Natural killer cell treated with Interleukin-12 subunit alpha and Interleukin-12 subunit beta and Interleukin-15 and Interleukin-18, amount 100 ng/mL, for 72 hours (primary cell): ENCODE measurements at regions not wholly inside any gene's neighbourhood (a gene's known extent, or its start where the extent isn't known, plus 50 kb on each side); places are given as distances from the start of the nearest gene placed in this dataset.
"Not testable (repeated sequence)": the region's sequence is repeated elsewhere in the genome, so short reads cannot be mapped to it uniquely, and the experiment has no call there.

Experiments
- ATAC-seq, 2 donors: fragments of 150-1000 bp; cut with Tn5 transposase in 1 of 2; sonication (Bioruptor Pico), chemical (Tn5 transposase) in 1 of 2; 2 replicates each; pipeline ENCODE4 v1.10.0; 2021
- DNase-seq: peaks from one replicate; pipeline ENCODE4 v3.0.0; 2022; ENCODE audit warnings: low spot score
- H3K27ac Mint-ChIP-seq, 2 donors: 1 replicate in 1 of 2; 2 replicates in 1 of 2; pipeline ENCODE4 v1.8.0; 2022; ENCODE audit warnings: mixed read lengths in 2 of 2, mild to moderate bottlenecking in 1 of 2, moderate library complexity in 1 of 2
- H3K27me3 Mint-ChIP-seq, 2 donors: 1 replicate in 1 of 2; 2 replicates in 1 of 2; pipeline ENCODE4 v1.8.0; 2022; ENCODE audit warnings: mixed read lengths in 2 of 2
- H3K36me3 Mint-ChIP-seq: one replicate; pipeline ENCODE4 v1.8.0; 2022; ENCODE audit warnings: mixed read lengths
- H3K4me1 Mint-ChIP-seq, 2 donors: 1 replicate in 1 of 2; 2 replicates in 1 of 2; pipeline ENCODE4 v1.8.0; 2022; ENCODE audit warnings: low read depth in 2 of 2, mixed read lengths in 2 of 2, mild to moderate bottlenecking in 1 of 2
- H3K4me3 Mint-ChIP-seq: one replicate; pipeline ENCODE4 v1.8.0; 2022; ENCODE audit warnings: mixed read lengths
- H3K9me3 Mint-ChIP-seq: 2 replicates; pipeline ENCODE4 v1.8.0; 2022; ENCODE audit warnings: mixed read lengths

DNA sequence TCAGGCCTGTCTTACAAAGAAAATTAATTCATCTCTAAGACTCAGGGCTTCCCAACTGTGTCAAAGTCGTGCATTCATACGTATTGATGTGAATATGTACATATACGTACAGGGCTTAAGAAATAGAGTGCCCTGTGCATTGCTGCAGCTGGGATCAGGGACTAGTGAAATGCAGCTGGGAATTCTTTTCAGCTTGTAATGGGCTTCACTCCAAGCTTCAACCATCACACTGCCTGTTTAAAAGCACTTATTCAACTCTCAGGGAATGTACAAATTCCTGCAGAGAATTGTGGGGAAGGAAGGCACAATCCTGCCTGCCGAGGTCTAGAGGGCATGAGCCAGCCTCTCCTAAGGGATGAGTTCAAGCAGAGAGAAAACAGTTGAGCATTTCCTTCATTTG, 59.6 kb upstream of the MAN2A1 start:
- H3K27ac Mint-ChIP-seq = no peak overlapping the region
- peaks cover 9 to 18% of the 10 kb centered on the region in 2 donors for H3K27me3 Mint-ChIP-seq
- no peak overlapping the region for H3K4me3 Mint-ChIP-seq
- H3K36me3 Mint-ChIP-seq = peaks cover 5% of the 10 kb centered on the region
- H3K4me1 Mint-ChIP-seq = no peaks in the 10 kb centered on the region
- DNase-seq (no peak), ATAC-seq (no peak)
- H3K9me3 Mint-ChIP-seq = peaks cover 5% of the 10 kb centered on the region

DNA sequence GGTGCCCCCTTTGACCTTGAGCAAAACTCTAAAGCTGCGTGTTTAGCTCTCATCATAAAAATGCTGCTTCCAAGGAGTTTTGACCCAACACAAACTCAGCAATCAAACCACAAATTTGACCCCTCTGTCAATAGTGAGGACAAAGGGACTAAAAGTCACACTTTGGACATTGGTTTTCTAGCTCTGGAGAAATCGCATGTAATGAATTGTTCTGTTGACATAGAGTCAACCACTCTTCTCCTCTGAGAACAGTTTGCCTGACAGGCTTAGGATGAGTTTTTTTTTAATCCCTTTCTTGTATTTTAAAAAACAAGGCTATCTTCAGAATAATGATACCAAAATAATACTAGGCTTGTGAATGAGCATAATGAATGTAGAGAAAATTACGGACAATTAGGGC, 61.1 kb upstream of the MAN2A1 start:
- Mint-ChIP-seq H3K36me3 (peaks cover 5% of the 10 kb centered on the region), H3K9me3 (no peaks in the 10 kb centered on the region), H3K27me3 (peaks cover 11 to 16% of the 10 kb centered on the region in 2 donors), H3K4me1 (no peaks in the 10 kb centered on the region), H3K4me3 (no peak overlapping the region), H3K27ac (no peak overlapping the region)
- DNase-seq (no peak), ATAC-seq (no peak)

DNA sequence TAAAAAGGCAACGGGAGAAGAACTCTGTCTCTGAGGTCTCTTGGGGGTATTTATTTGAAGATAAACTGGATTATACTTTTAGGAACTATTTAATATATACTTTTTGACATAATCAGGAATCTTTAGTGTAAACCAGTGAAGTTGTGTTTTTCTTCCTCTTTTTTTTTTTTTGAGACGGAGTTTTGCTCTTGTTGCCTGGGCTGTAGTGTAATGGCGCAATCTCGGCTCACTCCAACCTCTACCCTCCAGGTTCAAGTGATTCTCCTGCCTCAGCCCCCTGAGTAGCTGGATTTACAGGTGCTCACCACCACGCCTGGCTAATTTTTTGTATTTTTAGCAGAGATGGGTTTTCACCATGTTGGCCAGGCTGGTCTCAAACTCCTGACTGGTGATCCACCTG, 68.5 kb upstream of the MAN2A1 start:
- not testable (repeated sequence) for DNase-seq

DNA sequence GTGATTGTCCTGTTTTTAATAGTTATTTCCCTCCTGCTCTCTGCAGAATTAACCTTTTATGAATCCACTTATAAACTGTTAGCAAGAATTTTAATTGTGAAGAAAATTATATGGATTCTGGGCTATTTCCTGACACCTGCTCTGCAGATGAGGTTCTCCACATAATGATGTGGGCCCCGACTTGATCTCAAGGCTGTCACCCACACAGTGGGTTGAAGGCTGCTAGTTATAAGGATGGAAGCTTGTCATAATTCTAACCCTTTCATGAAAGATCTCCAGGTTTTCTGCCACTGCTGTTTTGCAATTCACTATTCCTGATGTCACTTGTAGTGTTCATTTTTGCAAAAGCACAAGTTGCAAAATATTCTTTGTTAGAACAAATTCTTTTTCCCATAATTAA, 69.1 kb upstream of the MAN2A1 start:
- ATAC-seq = no peak
- Mint-ChIP-seq H3K27me3 (peaks cover 6 to 7% of the 10 kb centered on the region in 2 donors), H3K36me3 (no peaks in the 10 kb centered on the region), H3K4me1 (no peaks in the 10 kb centered on the region), H3K4me3 (no peak overlapping the region), H3K9me3 (no peaks in the 10 kb centered on the region), H3K27ac (no peak overlapping the region)
- no peak for DNase-seq

More for the DNA sequence above, 68.5 kb upstream of the MAN2A1 start:
- H3K4me1 Mint-ChIP-seq, ATAC-seq, H3K27ac Mint-ChIP-seq, H3K4me3 Mint-ChIP-seq, H3K36me3 Mint-ChIP-seq, H3K27me3 Mint-ChIP-seq, H3K9me3 Mint-ChIP-seq: not testable (repeated sequence)

DNA sequence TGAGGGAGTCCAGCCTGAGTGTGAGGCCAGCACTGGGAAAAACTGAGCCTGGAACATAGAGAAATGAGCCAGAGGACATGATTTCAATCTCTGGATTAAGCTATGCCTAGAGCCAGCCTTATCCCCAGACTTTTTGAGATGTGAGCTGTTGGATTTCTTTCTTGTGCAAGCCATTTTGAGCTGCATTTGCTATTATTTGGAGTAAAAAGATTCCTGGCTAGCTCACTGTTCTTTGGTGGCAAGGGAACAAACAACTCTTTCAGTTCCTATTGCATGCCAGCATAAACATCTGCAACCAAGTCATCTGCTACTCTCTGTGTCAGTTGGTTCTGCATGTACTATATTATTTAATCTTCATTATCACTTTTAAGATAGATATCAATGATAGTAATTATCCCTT, 70.1 kb upstream of the MAN2A1 start:
- no peak overlapping the region for H3K27ac Mint-ChIP-seq

DNA sequence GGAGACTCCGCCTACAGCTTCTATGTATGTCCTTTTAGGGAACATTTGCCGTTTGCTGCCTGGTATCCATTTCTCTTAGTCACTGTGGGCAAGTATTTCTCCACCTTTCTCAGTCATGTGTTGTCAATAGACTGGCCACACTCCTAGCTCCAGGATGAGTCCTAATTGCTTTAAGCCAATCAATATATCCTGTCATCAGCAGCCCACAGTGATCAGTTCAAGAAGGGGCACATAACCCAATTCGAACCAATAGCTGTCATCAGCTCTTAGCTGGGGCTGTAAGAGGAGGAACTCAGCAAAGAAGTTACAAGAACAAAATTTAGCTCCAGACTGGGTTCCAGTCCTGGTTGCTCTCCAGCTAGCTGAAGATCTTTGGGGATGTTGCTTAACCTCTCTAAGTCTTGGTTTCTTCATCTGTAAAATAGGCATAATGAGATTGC, 70.7 kb upstream of the MAN2A1 start:
- DNase-seq = no peak
- Mint-ChIP-seq H3K9me3 (no peaks in the 10 kb centered on the region), H3K27me3 (peaks cover 0 to 2% of the 10 kb centered on the region in 2 donors)

More for the DNA sequence above, 70.1 kb upstream of the MAN2A1 start:
- H3K9me3 Mint-ChIP-seq = no peaks in the 10 kb centered on the region
- H3K27me3 Mint-ChIP-seq = peaks cover 3% of the 10 kb centered on the region in 2 donors
- H3K4me1 Mint-ChIP-seq = no peaks in the 10 kb centered on the region
- DNase-seq = no peak
- no peak overlapping the region for H3K4me3 Mint-ChIP-seq
- no peak for ATAC-seq
- H3K36me3 Mint-ChIP-seq = no peaks in the 10 kb centered on the region

DNA sequence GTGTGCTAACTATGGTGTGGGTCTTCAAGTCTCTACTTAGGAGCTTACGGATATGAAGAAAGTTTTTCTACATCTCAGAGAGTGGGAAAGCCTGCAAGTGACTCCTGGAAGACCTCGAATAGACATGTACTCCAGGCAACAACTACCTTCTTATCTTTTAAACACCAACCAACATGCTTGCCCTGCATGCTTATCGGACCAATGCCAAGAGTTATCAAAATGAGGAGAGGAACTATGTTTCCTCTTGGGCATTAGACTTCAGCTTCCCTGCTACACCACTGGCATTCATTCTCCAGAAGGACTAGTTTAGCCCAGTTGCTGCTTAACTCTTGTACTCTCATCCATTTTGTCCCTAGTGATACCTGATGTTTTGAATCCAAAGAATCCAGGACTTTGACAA, 74.7 kb upstream of the MAN2A1 start:
- peaks cover 5 to 9% of the 10 kb centered on the region in 2 donors for H3K27me3 Mint-ChIP-seq
- no peaks in the 10 kb centered on the region for H3K9me3 Mint-ChIP-seq
- no peak for ATAC-seq
- no peak overlapping the region for H3K4me3 Mint-ChIP-seq
- no peak overlapping the region for H3K27ac Mint-ChIP-seq
- DNase-seq = no peak
- no peaks in the 10 kb centered on the region for H3K36me3 Mint-ChIP-seq
- H3K4me1 Mint-ChIP-seq = no peaks in the 10 kb centered on the region

More for the DNA sequence above, 70.7 kb upstream of the MAN2A1 start:
- no peaks in the 10 kb centered on the region for H3K4me1 Mint-ChIP-seq
- no peaks in the 10 kb centered on the region for H3K36me3 Mint-ChIP-seq
- H3K27ac Mint-ChIP-seq = no peak overlapping the region
- no peak for ATAC-seq
- no peak overlapping the region for H3K4me3 Mint-ChIP-seq

DNA sequence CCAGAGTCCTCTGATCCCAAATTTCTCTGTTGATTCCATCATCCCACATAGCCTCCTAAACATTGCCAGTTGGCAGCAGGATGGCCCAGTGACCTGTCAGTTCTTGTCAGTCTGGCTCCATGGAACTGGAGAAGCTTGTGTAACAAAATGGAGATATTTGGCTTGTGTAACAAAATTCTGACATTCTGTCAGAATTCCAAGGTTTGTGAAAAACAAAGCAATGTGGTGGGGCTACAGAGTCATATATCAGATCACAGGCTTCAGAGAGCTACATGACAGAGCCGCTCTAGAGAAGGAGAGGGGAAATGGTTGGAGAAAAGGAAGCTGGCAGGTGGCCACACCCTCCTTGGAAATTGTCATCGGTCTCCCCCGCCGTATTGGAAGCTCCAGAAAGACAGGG, 75.4 kb upstream of the MAN2A1 start:
- ATAC-seq (no peak), DNase-seq (no peak)
- no peak overlapping the region for H3K27ac Mint-ChIP-seq
- no peak overlapping the region for H3K4me3 Mint-ChIP-seq
- no peaks in the 10 kb centered on the region for H3K36me3 Mint-ChIP-seq
- H3K27me3 Mint-ChIP-seq = peaks cover 5 to 9% of the 10 kb centered on the region in 2 donors
- no peaks in the 10 kb centered on the region for H3K4me1 Mint-ChIP-seq
- H3K9me3 Mint-ChIP-seq = no peaks in the 10 kb centered on the region

DNA sequence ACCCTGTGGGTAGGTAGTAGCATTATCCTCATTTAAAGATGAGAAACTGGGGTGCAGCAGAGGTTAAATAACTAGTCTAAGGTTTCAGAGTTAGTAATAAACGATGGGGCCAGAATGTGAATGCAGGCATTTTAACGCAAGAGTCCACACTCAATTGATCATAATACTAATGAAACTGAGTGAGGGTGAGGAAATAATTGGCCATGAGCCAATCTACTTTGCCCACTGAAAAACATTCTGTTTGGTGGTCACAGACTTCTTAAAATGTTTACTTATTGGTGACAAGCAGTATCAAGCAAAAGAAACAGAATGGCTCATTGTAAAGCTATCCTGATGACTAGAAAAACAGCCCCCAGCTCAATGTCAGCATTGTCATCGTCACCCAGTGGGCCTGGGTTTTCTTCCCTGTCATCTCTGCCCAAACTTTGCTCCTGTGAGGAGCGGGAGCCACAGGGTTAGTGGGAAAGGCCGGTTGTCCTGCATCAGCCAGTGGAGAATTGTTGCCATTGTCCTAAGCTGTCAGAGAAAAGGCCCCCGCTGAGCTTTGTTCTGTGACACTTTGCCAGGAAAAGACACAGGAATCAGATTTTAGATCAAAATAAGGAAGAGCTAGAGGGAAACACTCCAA, 77.3 kb upstream of the MAN2A1 start:
- no peak overlapping the region for H3K27ac Mint-ChIP-seq
- DNase-seq (no peak), ATAC-seq (no peak)
- H3K4me3 Mint-ChIP-seq = no peak overlapping the region
- peaks cover 2 to 9% of the 10 kb centered on the region in 2 donors for H3K27me3 Mint-ChIP-seq
- no peaks in the 10 kb centered on the region for H3K4me1 Mint-ChIP-seq
- no peaks in the 10 kb centered on the region for H3K9me3 Mint-ChIP-seq
- H3K36me3 Mint-ChIP-seq = no peaks in the 10 kb centered on the region

DNA sequence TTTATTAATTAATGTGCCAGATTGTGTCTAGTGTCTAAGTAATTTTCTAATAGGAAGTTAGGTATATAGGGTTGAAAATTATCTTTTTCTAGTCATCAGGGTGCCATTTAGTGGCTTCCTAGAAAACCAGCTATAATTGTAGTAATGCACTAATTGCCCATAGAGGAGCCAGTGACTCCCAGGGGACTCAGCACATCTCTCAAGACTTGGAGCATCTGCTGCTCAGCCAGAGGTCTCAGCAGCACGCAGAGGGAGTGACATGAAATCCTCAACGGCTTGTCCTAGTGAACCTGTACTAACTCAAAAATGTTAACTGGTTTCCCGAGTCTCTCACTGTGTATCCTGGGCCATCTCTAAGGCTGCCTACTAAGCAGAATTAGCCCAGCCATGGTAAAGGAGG, 78.2 kb upstream of the MAN2A1 start:
- no peak for ATAC-seq
- Mint-ChIP-seq H3K4me1 (no peaks in the 10 kb centered on the region), H3K27me3 (peaks cover 2 to 17% of the 10 kb centered on the region in 2 donors), H3K36me3 (no peaks in the 10 kb centered on the region), H3K9me3 (no peaks in the 10 kb centered on the region), H3K4me3 (no peak overlapping the region), H3K27ac (no peak overlapping the region)
- DNase-seq = no peak

DNA sequence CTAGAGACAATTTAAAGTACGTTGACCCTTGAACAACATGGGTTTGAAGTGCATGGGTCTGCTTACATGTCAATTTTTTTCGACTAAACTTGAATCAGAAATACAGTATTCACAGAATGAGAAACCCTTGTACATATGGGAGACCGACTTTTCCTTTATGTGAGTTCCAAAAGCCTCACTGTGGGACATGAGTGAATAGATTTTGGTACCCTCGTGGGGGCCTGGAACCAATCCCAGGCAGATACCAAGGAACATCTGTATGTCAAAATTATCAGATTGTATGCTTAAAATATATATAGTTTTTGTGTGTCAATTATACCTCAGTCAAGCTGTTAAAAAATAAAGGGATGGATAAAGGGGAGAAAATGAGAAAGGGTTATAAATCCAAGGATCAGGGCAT, 78.7 kb upstream of the MAN2A1 start:
- no peaks in the 10 kb centered on the region for H3K4me1 Mint-ChIP-seq
- no peak for DNase-seq
- no peak for ATAC-seq
- no peak overlapping the region for H3K4me3 Mint-ChIP-seq
- H3K27me3 Mint-ChIP-seq = peaks cover 2 to 18% of the 10 kb centered on the region in 2 donors
- no peaks in the 10 kb centered on the region for H3K36me3 Mint-ChIP-seq
- H3K9me3 Mint-ChIP-seq = no peaks in the 10 kb centered on the region
- H3K27ac Mint-ChIP-seq = no peak overlapping the region

DNA sequence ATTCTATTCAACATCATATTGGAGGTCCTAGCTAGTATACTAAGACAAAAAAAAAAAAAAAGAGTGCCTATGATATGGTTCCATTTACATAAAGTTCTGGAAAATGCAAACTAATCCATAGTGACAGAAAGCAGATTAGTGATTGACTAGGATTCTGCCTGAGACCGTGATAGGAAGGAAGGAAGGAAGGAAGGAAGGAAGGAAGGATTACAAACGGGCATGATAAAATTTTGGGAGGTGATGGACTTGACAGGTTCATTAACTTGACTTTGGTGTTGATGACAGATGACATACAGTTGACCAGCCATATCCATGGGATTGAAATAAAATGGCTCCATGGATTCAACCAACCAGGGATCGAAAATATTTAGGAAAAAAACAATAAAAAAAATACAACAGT, 79.1 kb upstream of the MAN2A1 start:
- Mint-ChIP-seq H3K27ac (no peak overlapping the region), H3K9me3 (no peaks in the 10 kb centered on the region), H3K4me1 (no peaks in the 10 kb centered on the region), H3K4me3 (no peak overlapping the region), H3K27me3 (peaks cover 2 to 20% of the 10 kb centered on the region in 2 donors), H3K36me3 (no peaks in the 10 kb centered on the region)
- no peak for ATAC-seq
- no peak for DNase-seq

DNA sequence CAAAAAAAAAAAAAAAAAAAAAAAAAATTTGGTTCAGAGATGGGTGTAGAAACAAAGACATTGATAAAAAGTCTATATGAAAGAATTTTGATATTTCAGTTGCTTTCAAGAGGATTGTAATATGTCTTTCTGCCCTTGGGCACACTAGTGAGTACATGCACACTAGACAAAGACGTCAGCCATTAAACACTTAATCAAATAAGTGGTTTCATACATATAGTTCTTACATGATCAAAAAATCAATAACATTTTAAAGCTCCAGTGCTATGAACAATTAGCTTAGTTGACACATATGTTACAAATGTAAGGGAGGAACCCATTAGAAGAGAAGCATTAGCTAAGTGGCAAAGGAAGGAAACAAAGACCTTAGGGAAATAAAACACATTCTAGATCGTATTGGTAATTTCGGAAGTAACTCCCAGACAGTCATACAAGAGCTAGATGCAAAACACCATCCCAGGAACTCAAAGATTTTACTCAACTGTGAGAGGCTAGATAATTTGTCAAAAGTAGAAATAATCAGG, 84.5 kb upstream of the MAN2A1 start:
- Mint-ChIP-seq H3K4me3 (no peak overlapping the region), H3K9me3 (no peaks in the 10 kb centered on the region), H3K4me1 (no peaks in the 10 kb centered on the region), H3K27ac (no peak overlapping the region), H3K27me3 (peaks cover 0 to 20% of the 10 kb centered on the region in 2 donors), H3K36me3 (no peaks in the 10 kb centered on the region)
- ATAC-seq = no peak
- DNase-seq = no peak

DNA sequence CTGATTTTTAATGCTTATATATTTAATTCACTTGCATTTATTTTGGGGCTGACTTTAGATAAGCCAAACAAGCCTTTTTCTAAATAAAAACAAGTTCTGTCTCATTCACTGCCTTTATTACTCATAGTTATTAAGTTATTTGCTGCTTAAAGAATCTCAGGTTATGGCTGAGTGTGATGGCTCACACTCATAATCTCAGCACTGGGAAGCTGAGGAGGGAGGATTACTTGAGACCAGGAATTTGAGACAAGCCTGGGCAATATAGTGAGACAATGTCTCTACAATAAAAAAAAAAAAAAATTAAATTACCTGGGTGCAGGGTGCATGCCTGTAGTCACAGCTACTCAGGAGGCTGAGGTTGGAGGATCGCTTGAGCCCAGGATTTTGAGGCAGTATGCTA, 85.0 kb upstream of the MAN2A1 start:
- H3K27me3 Mint-ChIP-seq = peaks cover 0 to 17% of the 10 kb centered on the region in 2 donors
- H3K36me3 Mint-ChIP-seq = no peaks in the 10 kb centered on the region
- ATAC-seq = no peak
- no peak overlapping the region for H3K27ac Mint-ChIP-seq
- no peaks in the 10 kb centered on the region for H3K9me3 Mint-ChIP-seq
- H3K4me3 Mint-ChIP-seq = no peak overlapping the region
- H3K4me1 Mint-ChIP-seq = no peaks in the 10 kb centered on the region
- no peak for DNase-seq

DNA sequence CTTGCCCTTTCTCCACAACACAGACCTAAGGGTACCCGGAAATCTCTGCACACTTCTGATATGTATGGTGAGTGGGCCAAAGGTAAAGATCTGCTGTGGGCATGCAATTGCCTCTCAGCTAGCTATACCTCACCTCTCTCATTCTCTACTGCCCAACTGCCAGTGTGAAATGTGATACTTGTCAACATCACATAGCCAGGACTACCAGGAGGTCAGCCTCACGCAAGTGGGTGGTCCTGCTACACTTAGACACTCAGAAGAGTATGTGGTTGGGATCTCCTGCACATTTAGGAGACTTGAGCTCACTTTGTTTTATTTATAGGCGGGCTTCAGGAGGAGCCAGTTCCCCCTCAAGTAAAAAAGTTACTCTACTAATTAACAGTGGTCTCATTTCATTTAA, 88.0 kb upstream of the MAN2A1 start:
- no peaks in the 10 kb centered on the region for H3K9me3 Mint-ChIP-seq
- H3K36me3 Mint-ChIP-seq = no peaks in the 10 kb centered on the region
- no peak overlapping the region for H3K4me3 Mint-ChIP-seq
- H3K27me3 Mint-ChIP-seq = peaks cover 0 to 18% of the 10 kb centered on the region in 2 donors
- H3K4me1 Mint-ChIP-seq = no peaks in the 10 kb centered on the region
- DNase-seq = no peak
- H3K27ac Mint-ChIP-seq = no peak overlapping the region
- ATAC-seq = no peak
